OCI-LY3 (cell line): ENCODE measurements at regions not wholly inside any gene's neighbourhood (a gene's known extent, or its start where the extent isn't known, plus 50 kb on each side); places are given as distances from the start of the nearest gene placed in this dataset.

Experiments used
- H2AFZ ChIP-seq: fragments of 200-600, 300-600 bp; shearing (Covaris generic); 2 replicates; pipeline ENCODE4 v1.6.0; 2014; ENCODE audit warnings: antibody characterized with exemption, low read depth, low read length
- H3K27ac ChIP-seq: fragments of 200-600, 300-600 bp; sonication (generic); 2 replicates; pipeline ENCODE4 v1.5.1; 2014; ENCODE audit warnings: mild to moderate bottlenecking, low read length, moderate library complexity, mixed read lengths
- H3K27me3 ChIP-seq: fragments of 200-600, 300-600 bp; sonication (generic); 2 replicates; pipeline ENCODE4 v1.6.1; 2014; ENCODE audit warnings: low read depth, low read length, mixed read lengths
- H3K36me3 ChIP-seq: fragments of 200-600, 300-600 bp; sonication (generic); replicated peaks from 2 replicates; pipeline ENCODE3; 2014; ENCODE audit warnings: low read depth, low read length, mixed read lengths
- H3K4me1 ChIP-seq: fragments of 300-600, 200-600 bp; sonication (generic); 2 replicates; pipeline ENCODE4 v1.6.1; 2014; ENCODE audit warnings: low read length, mixed read lengths
- H3K4me2 ChIP-seq: fragments of 200-600, 300-600 bp; sonication (generic); 2 replicates; pipeline ENCODE4 v1.6.1; 2014; ENCODE audit warnings: low read length, mixed read lengths
- H3K4me3 ChIP-seq: fragments of 300-600, 200-600 bp; sonication (generic); 2 replicates; pipeline ENCODE4 v1.5.1; 2014; ENCODE audit warnings: antibody characterized with exemption, mild to moderate bottlenecking, low read length, moderate library complexity
- H3K79me2 ChIP-seq: fragments of 300-600, 200-600 bp; shearing (Covaris generic); 2 replicates; pipeline ENCODE4 v1.6.1; 2014; ENCODE audit warnings: mild to moderate bottlenecking, low read length, mixed read lengths
- H3K9ac ChIP-seq: fragments of 300-600, 200-600 bp; shearing (Covaris generic); 2 replicates; pipeline ENCODE4 v1.6.0; 2014; ENCODE audit warnings: mild to moderate bottlenecking, low read length, moderate library complexity
- H3K9me3 ChIP-seq: fragments of 200-600, 300-600 bp; shearing (Covaris generic); 2 replicates; pipeline ENCODE4 v1.6.1; 2014; ENCODE audit warnings: low read length, mixed read lengths; ENCODE audit not compliant: insufficient read depth
- H4K20me1 ChIP-seq: fragments of 200-600, 300-600 bp; sonication (generic); 2 replicates; pipeline ENCODE4 v1.6.1; 2016; ENCODE audit warnings: low read length, mixed read lengths; ENCODE audit not compliant: insufficient read depth
- EZH2phosphoT487 ChIP-seq: fragments of 200-600 bp; shearing (Covaris generic); IDR thresholded peaks from 2 replicates; pipeline ENCODE4 v1.6.1; 2018; ENCODE audit warnings: antibody characterized with exemption, mixed run types, low read depth
- TF ChIP-seq, protein P1 (sequence below): fragments of 200-600, 300-600 bp; sonication (generic); IDR thresholded peaks from 2 replicates; pipeline ENCODE4 v1.5.1; 2014; ENCODE audit warnings: antibody characterized with exemption, low read length, low read depth

DNA sequence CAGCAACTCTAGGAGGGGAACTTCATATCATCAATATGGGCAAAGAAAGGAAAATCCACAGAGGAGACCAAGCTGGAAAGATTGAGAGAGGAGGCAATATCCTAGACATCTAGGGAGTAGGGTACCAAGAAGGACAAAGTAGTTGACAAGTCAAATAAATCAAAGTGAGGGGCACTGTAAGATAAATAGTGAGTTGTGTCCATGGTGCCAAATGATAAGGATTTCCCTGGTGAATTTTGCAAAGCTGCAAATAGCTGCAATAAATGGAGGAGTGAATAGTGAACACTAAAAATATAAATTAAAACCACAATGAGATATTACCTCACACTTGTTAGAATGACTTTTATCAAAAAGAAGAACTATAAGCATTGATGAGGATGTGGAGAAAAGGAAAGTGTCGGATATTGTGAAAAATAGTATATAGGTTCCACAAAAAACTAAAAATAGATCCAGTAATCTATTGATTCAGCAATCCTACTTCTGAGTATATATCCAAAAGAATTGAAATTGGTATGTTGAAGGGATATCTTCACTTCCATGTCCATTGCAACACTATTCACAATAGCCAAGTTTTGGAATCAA lies 258.2 kb upstream of the FN1 start:
- Histone ChIP-seq H3K9ac (no peak overlapping the region), H3K79me2 (no peaks in the 10 kb centered on the region), H3K4me3 (no peak overlapping the region), H3K9me3 (no peaks in the 10 kb centered on the region), H2AFZ (no peak overlapping the region), H3K4me2 (no peak overlapping the region), H3K4me1 (no peaks in the 10 kb centered on the region), H3K27ac (no peak overlapping the region), H3K36me3 (no peaks in the 10 kb centered on the region), H4K20me1 (no peaks in the 10 kb centered on the region), H3K27me3 (no peaks in the 10 kb centered on the region)
- TF ChIP-seq EZH2phosphoT487: no peak
- TF ChIP-seq, protein P1, sequence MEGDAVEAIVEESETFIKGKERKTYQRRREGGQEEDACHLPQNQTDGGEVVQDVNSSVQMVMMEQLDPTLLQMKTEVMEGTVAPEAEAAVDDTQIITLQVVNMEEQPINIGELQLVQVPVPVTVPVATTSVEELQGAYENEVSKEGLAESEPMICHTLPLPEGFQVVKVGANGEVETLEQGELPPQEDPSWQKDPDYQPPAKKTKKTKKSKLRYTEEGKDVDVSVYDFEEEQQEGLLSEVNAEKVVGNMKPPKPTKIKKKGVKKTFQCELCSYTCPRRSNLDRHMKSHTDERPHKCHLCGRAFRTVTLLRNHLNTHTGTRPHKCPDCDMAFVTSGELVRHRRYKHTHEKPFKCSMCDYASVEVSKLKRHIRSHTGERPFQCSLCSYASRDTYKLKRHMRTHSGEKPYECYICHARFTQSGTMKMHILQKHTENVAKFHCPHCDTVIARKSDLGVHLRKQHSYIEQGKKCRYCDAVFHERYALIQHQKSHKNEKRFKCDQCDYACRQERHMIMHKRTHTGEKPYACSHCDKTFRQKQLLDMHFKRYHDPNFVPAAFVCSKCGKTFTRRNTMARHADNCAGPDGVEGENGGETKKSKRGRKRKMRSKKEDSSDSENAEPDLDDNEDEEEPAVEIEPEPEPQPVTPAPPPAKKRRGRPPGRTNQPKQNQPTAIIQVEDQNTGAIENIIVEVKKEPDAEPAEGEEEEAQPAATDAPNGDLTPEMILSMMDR: no peak

DNA sequence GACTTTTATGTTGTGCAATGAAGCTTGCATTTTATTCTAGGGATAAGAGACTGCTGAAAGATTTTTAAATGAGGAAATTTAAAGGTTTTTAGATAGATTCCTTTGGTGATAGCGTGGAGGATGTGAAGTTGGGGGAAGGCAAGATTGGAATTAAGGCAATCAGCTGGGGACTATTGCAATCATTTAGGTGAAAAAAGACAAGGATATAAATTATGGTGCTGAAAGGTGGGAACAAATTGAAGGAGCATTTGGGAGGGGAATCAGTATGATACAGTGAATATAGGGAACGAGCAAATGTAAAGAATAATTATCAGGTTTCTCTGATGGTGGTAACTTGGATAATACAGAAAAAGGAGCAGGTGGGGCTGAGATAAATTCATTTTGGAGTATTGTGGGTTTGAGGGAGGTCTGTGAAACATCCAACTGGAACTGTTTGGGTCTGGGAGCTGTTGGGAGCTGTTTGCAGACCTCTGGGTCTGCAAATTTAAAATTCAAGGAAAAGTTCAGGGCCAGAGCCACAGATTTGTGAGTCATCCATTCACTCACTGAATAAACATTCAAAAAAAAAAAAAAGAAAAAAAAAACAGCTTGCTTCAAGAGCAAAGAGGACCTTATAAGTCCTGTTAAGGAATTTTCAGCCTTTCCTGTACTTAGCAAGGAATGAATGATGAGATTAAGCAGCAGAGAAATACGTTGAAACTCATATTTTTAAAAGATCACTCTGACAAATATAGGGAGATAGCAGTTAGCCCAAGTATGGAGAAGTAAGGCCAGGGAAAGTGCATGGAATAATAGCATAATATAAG lies 257.5 kb upstream of the FN1 start:
- Histone ChIP-seq H2AFZ (no peak overlapping the region), H3K27me3 (no peaks in the 10 kb centered on the region), H4K20me1 (no peaks in the 10 kb centered on the region), H3K4me1 (no peaks in the 10 kb centered on the region), H3K9ac (no peak overlapping the region), H3K9me3 (no peaks in the 10 kb centered on the region), H3K4me2 (no peak overlapping the region), H3K36me3 (no peaks in the 10 kb centered on the region), H3K27ac (no peak overlapping the region), H3K4me3 (no peak overlapping the region), H3K79me2 (no peaks in the 10 kb centered on the region)
- TF ChIP-seq, protein P1: no peak
- no peak for TF ChIP-seq EZH2phosphoT487

DNA sequence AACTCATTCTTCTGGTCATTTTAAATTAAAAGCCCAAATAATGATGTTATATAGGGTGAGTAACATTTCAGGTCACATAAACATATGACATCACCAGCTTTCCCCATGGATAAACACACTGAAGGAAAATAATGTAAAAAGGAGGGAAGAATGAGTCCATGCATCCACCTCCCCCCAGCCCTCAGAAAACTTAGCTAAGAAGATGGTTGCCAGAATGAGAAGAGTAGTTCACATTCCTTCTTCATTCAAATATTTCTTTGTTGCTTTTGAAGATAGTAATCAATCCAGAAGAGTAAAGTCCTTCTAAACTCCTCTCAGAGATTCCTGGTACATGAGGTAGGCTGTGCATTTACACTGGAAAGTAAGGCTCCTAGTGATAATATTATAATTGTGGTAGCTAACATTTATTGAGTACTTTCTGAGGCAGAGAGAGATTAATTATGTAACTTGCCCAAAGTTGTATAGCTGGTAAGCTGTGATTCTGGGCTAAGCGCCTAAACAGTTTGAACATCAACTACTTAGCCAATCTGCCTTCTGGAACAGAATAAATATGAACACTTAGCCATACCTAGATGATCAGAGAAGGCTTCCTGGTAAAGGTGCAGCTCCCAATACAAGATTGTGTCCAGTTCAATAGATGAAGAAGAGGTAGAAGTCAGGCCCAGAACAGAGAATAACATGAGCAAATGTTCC lies 256.7 kb upstream of the FN1 start:
- no peaks in the 10 kb centered on the region for H3K79me2 ChIP-seq
- H3K4me3 ChIP-seq: no peak overlapping the region
- no peak overlapping the region for H2AFZ ChIP-seq
- no peaks in the 10 kb centered on the region for H3K27me3 ChIP-seq
- H3K4me2 ChIP-seq: no peak overlapping the region
- no peak overlapping the region for H3K9ac ChIP-seq
- no peaks in the 10 kb centered on the region for H3K36me3 ChIP-seq
- TF ChIP-seq, protein P1: no peak
- no peak for TF ChIP-seq EZH2phosphoT487
- H3K9me3 ChIP-seq: no peaks in the 10 kb centered on the region
- no peak overlapping the region for H3K27ac ChIP-seq
- no peaks in the 10 kb centered on the region for H3K4me1 ChIP-seq
- no peaks in the 10 kb centered on the region for H4K20me1 ChIP-seq

DNA sequence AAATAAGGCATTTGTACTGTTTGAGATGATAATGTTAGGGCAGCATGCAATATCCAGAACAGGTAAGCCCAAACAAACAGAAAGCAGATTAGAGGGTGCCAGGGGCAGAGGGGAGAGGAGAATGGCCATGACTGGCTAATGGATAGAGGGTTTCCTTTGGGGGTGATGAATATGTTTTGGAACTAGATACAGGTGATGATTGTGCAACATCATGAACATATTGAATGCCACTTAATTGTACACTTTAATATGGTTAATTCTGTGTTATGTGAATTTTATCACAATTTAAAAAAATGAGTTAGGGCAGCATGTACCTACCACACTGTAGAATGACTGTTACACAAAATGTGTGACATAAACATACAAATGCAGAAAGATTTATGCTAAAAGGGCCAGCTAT lies 255.5 kb upstream of the FN1 start:
- no peaks in the 10 kb centered on the region for H3K27me3 ChIP-seq
- TF ChIP-seq EZH2phosphoT487: no peak
- TF ChIP-seq, protein P1: no peak
- H3K9me3 ChIP-seq: no peaks in the 10 kb centered on the region
- H3K27ac ChIP-seq: no peak overlapping the region
- no peak overlapping the region for H3K9ac ChIP-seq
- no peaks in the 10 kb centered on the region for H4K20me1 ChIP-seq
- H2AFZ ChIP-seq: no peak overlapping the region
- no peak overlapping the region for H3K4me3 ChIP-seq
- H3K4me2 ChIP-seq: no peak overlapping the region
- no peaks in the 10 kb centered on the region for H3K36me3 ChIP-seq
- H3K79me2 ChIP-seq: no peaks in the 10 kb centered on the region
- H3K4me1 ChIP-seq: no peaks in the 10 kb centered on the region
